ENCODE measurements at regions not wholly inside any gene's neighbourhood (a gene's known extent, or its start where the extent isn't known, plus 50 kb on each side); places are given as distances from the start of the nearest gene placed in this dataset.

DNA sequence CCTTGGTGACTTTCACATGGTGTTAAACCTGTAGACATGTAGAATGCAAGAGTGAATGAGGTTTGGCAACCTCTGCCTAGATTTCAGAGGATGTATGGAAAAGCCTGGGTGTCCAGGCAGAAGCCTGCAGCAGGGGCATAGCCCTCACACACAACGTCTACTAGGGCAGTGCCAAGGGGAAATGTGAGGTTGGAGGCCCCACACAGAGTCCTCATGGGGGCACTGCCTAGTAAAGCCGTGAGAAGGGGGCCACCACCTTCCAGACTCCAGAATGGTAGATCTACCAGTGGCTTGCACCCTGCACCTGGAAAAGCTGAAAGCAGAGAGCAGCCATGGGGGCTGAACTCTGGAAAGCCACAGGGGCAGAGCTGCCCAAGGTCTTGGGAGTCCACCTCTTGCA lies 241.2 kb downstream of the KLF13 start:
- no peak for TF ChIP-seq CTCF (IDR thresholded peaks at IDR 0.05; ENCODE audit: unreplicated experiment)
- no TSS peak for BruUV-seq (replicated peaks)
- H3K27ac Mint-ChIP-seq (ENCODE audit: unreplicated experiment) = no peak overlapping the region
- intact Hi-C loops (cut with micrococcal nuclease; ENCODE audit: unreplicated experiment) = no loop called here
- no peaks in the 10 kb centered on the region for H3K4me1 Mint-ChIP-seq (ENCODE audit: low read depth, unreplicated experiment)
- no peaks in the 10 kb centered on the region for H3K36me3 Mint-ChIP-seq (ENCODE audit: insufficient read depth, unreplicated experiment)
- H3K27me3 Mint-ChIP-seq (ENCODE audit: unreplicated experiment) = peaks cover 10% of the 10 kb centered on the region
- H3K9me3 Mint-ChIP-seq (ENCODE audit: low read depth, unreplicated experiment) = no peaks in the 10 kb centered on the region
- CTCF ChIA-PET = no interaction called here
- DNase-seq = no peak
- H3K4me3 Mint-ChIP-seq (ENCODE audit: low read depth, unreplicated experiment) = no peak overlapping the region

GRCh38 chr15:31569836-31570235 lies 243.2 kb downstream of the KLF13 start:
- DNase-seq = no peak
- no peaks in the 10 kb centered on the region for H3K9me3 Mint-ChIP-seq (ENCODE audit: low read depth, unreplicated experiment)
- H3K27ac Mint-ChIP-seq (ENCODE audit: unreplicated experiment) = no peak overlapping the region
- no peak overlapping the region for H3K4me3 Mint-ChIP-seq (ENCODE audit: low read depth, unreplicated experiment)
- no peaks in the 10 kb centered on the region for H3K36me3 Mint-ChIP-seq (ENCODE audit: insufficient read depth, unreplicated experiment)
- H3K4me1 Mint-ChIP-seq (ENCODE audit: low read depth, unreplicated experiment) = no peaks in the 10 kb centered on the region
- TF ChIP-seq CTCF (IDR thresholded peaks at IDR 0.05; ENCODE audit: unreplicated experiment) = no peak
- intact Hi-C loops (cut with micrococcal nuclease; ENCODE audit: unreplicated experiment) = no loop called here
- H3K27me3 Mint-ChIP-seq (ENCODE audit: unreplicated experiment) = peaks cover 13% of the 10 kb centered on the region
- BruUV-seq (replicated peaks) = no TSS peak
- CTCF ChIA-PET = no interaction called here

- CTCF ChIA-PET = no interaction called here
- Mint-ChIP-seq H3K27ac (ENCODE audit: unreplicated experiment) (no peak overlapping the region), H3K27me3 (ENCODE audit: unreplicated experiment) (peaks cover 13% of the 10 kb centered on the region), H3K4me1 (ENCODE audit: low read depth, unreplicated experiment) (no peaks in the 10 kb centered on the region), H3K4me3 (ENCODE audit: low read depth, unreplicated experiment) (no peak overlapping the region), H3K9me3 (ENCODE audit: low read depth, unreplicated experiment) (no peaks in the 10 kb centered on the region), H3K36me3 (ENCODE audit: insufficient read depth, unreplicated experiment) (no peaks in the 10 kb centered on the region)
- BruUV-seq (replicated peaks) = no TSS peak
- DNase-seq = no peak
- TF ChIP-seq CTCF (IDR thresholded peaks at IDR 0.05; ENCODE audit: unreplicated experiment) = no peak
- intact Hi-C loops (cut with micrococcal nuclease; ENCODE audit: unreplicated experiment) = no loop called here
Observed at GRCh38 chr15:31570591-31570990, 244.0 kb downstream of the KLF13 start.

- Mint-ChIP-seq H3K4me1 (ENCODE audit: low read depth, unreplicated experiment) (no peaks in the 10 kb centered on the region), H3K36me3 (ENCODE audit: insufficient read depth, unreplicated experiment) (no peaks in the 10 kb centered on the region), H3K27me3 (ENCODE audit: unreplicated experiment) (peaks cover 13% of the 10 kb centered on the region), H3K27ac (ENCODE audit: unreplicated experiment) (no peak overlapping the region), H3K4me3 (ENCODE audit: low read depth, unreplicated experiment) (no peak overlapping the region), H3K9me3 (ENCODE audit: low read depth, unreplicated experiment) (no peaks in the 10 kb centered on the region)
- DNase-seq = no peak
- CTCF ChIA-PET = no interaction called here
- no peak for TF ChIP-seq CTCF (IDR thresholded peaks at IDR 0.05; ENCODE audit: unreplicated experiment)
- intact Hi-C loops (cut with micrococcal nuclease; ENCODE audit: unreplicated experiment) = no loop called here
- no TSS peak for BruUV-seq (replicated peaks)
Observed at GRCh38 chr15:31571676-31572075, 245.0 kb downstream of the KLF13 start.

DNA sequence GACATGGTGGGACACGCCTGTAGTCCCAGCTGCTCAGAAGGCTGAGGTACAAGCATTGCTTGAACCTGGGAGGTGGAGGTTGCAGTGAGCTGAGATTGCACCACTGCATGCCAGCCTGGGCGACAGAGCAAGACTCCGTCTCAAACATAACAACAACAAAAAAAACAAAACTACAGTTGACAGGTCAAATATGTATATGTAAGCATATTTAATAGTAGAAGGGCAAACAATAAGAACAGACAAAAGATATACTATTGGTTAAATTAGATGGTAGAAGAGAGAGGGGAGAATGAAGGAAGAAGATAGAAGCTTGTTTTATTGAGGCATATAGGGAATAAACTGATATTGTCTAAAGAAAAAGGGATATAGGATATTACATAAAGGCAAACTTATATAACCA lies 247.1 kb downstream of the KLF13 start:
- Mint-ChIP-seq H3K36me3 (ENCODE audit: insufficient read depth, unreplicated experiment) (no peaks in the 10 kb centered on the region), H3K27me3 (ENCODE audit: unreplicated experiment) (peaks cover 13% of the 10 kb centered on the region), H3K9me3 (ENCODE audit: low read depth, unreplicated experiment) (no peaks in the 10 kb centered on the region), H3K27ac (ENCODE audit: unreplicated experiment) (no peak overlapping the region), H3K4me3 (ENCODE audit: low read depth, unreplicated experiment) (no peak overlapping the region), H3K4me1 (ENCODE audit: low read depth, unreplicated experiment) (no peaks in the 10 kb centered on the region)
- no peak for DNase-seq
- intact Hi-C loops (cut with micrococcal nuclease; ENCODE audit: unreplicated experiment) = no loop called here
- CTCF ChIA-PET = no interaction called here
- no peak for TF ChIP-seq CTCF (IDR thresholded peaks at IDR 0.05; ENCODE audit: unreplicated experiment)
- BruUV-seq (replicated peaks) = no TSS peak

Data from Calu3 (cell line).